GM21515 (cell line): ENCODE measurements at regions not wholly inside any gene's neighbourhood (a gene's known extent, or its start where the extent isn't known, plus 50 kb on each side); places are given as distances from the start of the nearest gene placed in this dataset.
"Not testable (repeated sequence)": the region's sequence is repeated elsewhere in the genome, so short reads cannot be mapped to it uniquely, and the experiment has no call there.

Experiments
- ATAC-seq: cut with Tn5 transposase; IDR thresholded peaks from one replicate; pipeline ENCODE4 v1.9.1; 2021; ENCODE audit not compliant: unreplicated experiment

DNA sequence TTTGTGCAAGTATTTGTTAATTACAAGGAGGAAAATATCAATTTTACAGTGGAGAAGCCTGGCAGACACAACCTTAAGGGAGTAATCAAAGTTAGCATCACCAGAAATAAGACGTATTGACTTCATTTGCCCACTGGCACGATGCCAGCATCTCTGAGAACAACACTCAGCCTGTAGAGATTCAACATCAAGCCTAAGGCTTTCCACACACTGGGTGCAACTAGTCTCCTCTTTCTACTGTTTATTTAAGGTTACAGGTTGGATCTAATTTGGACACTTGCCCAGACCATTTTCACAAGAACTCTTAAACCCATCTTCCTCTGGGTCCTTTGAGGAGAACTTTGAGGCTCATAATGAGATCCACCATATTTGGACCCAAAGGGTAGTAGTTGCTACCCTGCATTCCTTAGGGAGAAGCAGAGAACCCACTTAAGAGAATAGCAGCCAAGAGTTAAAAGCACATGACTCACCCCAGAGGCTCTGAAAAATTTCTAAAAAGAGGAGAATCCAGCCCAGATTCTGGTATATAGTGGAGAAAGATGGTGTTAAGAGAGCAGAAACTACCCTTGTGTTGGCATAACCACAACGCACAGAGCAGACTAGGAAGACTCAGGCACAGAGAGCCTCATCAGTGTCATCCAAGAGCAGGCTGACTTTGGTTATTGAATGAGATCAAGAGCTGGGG is 97.3 kb downstream of the CCDC71L start:
- no peak for ATAC-seq

DNA sequence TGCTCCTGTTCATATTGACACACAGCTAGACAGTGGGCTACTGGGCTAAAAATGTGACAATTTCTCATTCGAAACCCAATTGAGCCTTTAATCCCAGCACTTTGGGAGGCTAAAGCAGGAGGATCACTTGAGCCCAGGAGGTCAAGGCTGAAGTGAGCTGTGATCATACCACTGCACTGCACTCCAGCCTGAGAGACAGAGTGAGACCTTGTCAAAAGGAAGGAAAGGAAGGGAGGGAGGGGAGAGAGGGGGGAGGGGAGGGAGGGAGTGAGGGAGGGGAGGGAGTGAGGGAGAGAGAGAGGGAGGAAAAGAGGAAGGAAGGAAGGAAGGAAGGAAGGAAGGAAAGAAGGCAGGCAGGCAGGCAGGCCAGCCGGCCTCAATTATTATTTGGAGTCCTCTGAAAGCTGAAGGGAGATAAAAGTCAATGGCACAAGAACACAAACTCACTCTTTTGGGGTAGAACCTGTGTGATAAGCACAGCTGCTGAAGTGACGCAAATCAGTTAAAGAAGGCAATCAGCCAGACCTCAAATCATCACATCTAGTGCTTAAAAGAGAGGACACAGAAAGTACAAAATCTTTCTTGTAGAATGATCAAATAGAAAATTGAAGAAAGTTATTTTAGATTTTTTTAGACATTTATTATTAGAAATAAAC is 98.1 kb downstream of the CCDC71L start:
- ATAC-seq: no peak

DNA sequence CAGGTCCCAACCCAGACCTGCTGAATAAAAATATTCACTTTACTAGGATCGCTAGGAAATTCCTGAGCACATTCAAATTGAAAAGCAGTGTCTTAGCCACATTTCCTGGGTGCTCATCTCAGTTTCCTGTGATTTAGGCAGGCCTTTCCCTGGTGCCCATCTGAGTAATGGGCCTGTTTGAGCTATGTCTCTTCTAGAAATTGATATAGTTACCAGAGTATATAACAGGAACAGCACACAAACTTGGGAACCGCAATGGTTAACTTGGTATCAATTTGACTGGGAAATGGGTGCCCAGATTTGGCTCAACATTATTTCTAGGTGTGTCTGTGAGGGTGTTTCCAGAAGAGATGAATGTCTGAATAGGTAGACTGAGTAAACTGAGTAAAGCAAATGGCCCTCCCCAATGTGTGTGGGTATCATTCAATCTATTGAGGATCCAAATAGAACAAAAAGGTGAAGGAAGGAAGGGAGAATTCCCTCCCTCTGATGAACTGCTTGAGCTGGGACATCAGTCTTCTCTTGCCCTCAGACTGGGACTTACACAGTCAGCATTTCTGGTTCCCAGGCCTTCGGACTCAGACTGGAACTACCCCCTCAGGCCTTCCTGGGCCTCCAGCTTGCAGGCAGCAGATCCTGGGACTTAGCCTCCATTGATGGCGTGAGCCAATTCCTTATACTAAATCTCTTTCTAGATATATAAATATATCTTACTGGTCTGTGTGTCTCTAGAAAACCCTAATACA is 99.1 kb downstream of the CCDC71L start:
- no peak for ATAC-seq

DNA sequence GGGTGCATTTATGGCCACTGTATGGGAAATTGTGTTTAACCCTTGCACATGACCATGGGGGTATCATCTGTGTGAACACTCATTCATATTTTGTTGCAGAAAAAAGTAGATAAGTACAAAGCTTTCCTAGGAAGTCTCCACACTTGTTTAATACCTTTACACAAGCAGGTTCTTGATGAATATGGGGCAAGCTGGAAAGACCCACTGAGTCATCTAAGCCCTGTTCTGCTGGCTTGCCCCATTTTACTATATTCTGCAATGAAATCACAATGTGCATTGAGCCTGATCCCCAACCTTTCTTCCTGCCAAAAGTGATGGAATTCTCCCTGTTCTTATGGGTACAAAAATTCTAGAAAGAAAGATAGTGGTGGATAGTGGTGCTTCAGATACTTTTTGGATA is 99.8 kb downstream of the CCDC71L start:
- no peak for ATAC-seq

DNA sequence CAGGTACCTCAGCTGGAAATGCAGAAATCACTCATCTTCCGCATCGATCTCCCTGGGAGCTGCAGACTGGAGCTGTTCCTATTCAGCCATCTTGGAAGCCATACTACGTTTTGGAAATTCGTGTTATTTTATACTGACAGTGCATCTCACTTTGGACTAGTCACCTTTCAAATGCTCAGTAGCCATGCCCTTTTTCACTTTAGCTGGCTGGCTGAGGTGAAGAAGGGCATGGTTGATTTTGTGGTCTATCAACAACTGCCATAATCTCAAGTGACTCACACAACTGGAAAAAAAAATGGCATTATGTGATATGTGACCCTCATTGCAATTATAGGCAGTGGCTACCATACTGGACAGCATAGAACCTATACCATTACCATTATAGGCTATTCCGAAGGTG is 100.5 kb downstream of the CCDC71L start:
- ATAC-seq: no peak

DNA sequence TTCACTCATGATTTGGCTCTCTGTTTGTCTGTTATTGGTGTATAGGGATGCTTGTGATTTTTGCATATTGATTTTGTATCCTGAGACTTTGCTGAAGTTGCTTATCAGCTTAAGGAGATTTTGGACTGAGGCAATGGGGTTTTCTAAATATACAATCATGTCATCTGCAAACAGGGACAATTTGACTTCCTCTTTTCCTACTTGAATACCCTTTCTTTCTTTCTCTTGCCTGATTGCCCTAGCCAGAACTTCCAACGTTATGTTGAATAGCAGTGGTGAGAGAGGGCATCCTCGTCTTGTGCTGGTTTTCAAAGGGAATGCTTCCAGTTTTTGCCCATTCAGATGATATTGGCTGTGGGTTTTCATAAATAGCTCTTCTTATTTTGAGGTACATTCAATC is 104.7 kb downstream of the CCDC71L start:
- not testable (repeated sequence) for ATAC-seq

DNA sequence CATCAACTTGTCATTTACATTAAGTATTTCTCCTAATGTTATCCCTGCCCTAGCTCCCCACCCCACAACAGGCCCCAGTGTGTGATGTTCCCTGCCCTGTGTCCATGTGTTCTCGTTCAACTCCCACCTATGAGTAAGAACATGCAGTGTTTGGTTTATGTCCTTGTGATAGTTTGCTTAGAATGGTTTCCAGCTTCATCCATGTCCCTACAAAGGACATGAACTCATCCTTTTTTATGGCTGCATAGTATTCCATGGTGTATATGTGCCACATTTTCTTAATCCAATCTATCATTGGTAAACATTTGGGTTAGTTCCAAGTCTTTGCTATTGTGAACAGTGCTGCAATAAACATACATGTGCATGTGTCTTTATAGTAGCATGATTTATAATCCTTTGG is 106.3 kb downstream of the CCDC71L start:
- not testable (repeated sequence) for ATAC-seq

DNA sequence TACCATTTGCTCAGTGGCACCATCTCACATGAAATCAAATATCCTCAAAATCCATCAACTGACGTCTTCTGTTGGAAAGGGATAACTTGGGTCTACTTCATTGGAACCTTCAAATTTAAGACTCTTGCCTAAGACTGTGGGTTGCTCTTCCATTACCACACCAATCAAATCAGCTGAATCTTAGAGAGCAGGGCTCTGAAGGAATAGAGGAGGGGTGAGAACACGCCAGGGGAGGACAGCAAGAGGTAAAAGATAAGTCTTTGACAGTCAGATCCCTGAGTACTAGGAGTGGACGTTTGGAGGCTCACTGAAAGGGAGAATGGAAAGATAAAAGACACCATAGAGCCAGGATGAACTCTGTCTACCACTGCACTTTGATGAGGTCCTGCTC is 107.5 kb downstream of the CCDC71L start:
- no peak for ATAC-seq

DNA sequence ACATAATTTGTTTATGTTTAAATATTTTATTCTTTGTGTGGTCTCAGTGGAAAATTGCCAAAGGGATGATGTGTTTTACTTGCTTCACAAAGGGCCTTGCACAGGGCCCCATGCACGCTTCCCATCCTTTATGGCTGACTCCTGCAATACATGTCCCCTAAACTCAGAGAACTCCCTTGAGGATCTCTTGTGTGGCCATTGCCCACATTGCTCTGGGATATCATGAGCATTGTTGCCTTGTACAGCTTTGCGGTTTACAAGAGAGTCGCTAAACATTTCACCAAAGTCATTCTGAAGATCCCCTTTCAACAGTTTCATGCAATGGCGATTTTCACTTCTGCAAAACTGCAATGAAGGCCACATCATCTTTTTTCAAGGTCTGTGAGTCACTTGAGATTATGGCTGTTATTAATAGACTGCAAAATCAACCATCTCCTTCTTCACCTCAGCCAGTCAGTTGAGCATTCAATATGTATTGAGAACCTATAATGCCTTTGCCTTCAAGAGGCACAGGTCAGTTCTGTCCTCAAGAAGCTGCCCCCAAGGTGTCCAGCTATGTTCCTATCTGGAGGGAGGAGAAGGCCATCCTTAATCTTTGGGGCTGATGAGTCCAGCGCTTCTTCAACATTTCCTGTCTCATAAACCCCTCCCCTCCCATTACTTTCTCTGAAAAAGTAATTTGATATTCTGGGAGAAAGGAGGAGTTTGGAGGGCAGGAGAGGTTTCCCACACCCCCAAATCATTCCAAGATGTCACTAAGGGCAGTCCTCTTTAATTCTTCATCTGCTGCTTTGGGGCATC is 108.1 kb downstream of the CCDC71L start:
- ATAC-seq: peak; percentile 99

DNA sequence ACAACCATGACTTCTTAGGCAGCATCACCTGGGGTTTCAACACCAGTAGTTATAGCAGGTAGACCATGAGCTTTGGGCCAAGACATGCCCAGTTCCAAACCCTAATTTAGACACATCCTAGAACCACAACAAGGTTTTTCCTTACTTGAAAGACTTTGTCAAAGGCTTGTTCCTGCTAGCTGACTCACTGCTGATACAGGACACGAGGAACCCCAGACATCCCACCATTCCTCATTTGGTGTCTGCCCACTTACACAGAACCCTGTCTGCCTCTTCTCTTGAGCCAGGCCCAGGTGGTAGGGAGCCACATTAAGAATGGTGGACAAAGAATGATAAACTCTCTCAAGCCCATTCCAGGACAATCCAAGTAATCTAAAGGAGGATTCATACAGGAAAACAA is 109.0 kb downstream of the CCDC71L start:
- no peak for ATAC-seq

DNA sequence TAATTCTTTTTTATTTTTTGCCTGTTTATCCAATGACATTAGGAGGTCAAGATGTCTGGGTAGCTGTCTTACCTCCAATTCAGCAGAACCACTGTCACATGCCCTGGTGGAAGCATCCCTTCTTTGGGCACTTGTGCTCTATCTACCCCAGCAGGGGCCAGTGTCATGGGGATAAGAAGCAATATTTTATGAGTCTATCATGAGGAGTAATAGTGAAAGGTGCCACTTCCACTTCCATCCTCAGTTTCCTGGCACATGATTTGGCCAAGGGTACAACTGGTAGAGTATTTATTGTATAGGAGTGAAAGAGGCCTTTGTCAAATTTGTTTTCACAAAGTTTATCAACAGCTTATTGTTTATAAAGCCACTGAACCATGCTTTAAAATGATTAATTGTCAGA is 112.5 kb downstream of the CCDC71L start:
- ATAC-seq: no peak

DNA sequence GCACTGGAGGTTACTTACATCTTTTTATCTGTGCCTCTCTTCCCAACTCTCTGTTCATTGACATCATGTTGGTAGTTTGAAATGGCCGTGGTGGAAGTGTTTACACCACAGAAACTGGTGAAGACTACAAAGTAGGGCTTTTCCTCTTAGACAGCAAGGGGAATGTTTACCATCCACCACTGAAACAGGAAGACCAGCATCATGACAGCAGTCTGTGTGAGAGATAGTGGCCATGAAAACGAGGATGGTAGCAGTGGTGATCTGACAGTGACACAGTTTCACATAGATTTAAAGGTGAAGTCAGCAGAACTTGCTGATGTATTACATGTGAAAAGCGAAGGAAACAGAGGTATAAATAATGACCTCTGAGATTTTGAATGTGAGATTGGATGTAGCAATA is 115.7 kb downstream of the CCDC71L start:
- ATAC-seq: no peak

DNA sequence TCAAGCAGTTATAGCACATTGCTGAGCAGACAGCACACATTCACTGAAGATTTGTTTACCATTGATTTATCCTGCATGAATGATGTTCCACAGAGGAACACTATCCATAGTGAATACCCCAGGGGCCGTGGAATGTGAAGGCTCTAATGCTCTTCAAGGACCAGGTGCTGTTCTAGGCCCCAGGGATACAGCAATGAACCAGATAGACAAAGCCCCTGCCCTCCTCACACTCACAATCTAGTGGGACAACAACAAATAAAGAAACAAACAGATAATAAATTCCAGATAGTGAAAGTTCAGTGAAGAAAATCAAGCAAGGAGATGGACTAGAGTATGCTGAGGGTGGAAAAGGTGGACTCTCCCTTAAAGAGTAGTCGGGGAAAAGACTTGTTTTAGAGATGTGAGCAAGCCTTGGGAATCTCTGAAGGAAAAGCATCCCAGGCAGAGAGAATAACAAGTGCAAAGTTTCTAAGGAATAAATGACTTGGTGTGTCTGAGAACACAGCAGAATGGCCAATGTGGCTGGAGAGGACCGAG is 117.7 kb downstream of the CCDC71L start:
- no peak for ATAC-seq

DNA sequence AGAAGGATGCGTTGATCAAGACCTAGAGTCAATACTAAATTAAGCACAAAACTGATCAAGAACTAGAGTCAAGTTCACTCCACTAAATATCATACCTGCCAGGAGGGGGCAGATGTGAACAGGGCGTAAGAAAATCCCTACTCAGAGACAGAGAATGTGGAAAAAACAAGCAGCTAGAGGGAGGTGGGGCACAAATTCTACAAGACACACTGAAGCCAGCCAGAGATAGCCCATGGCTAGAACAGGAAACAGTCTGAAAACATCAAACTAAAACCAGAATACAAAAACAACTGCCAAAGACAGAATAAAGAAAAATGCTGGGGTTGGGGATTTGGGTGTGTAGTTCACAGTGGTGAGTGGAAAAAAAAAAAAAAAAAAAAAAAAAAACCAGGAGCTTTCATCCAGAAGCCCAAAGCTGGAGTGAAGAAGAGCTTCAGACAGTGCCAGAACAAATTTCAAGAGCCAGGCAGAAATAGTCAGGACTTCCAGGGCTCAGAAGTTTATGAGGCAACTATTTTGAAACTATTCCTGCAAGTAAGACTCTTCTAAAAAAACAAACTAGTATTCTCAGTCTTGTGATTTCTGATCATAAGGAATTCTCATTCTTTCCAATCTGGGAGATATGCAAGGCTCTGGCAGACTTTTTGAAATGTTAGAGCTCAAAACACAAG is 118.3 kb downstream of the CCDC71L start:
- peak; percentile 73 for ATAC-seq

DNA sequence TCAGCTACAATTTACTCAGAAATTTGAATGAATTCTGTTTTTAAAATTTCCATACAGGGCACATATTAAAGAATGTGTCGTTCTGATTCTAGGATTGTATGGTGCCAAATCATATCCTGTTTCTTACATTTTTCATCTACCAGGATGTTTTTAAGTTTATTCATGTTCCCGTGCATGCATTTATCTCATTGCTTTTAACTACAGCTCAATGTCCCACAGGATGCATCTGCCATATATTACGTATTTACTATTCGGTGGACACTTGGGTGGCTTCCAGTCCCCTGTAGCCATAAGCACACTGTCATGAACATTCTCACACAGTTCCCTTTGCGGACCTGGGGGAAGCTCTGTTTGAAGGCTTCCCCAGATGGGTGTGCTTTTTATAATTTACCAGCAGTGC is 122.3 kb downstream of the CCDC71L start:
- ATAC-seq: no peak

DNA sequence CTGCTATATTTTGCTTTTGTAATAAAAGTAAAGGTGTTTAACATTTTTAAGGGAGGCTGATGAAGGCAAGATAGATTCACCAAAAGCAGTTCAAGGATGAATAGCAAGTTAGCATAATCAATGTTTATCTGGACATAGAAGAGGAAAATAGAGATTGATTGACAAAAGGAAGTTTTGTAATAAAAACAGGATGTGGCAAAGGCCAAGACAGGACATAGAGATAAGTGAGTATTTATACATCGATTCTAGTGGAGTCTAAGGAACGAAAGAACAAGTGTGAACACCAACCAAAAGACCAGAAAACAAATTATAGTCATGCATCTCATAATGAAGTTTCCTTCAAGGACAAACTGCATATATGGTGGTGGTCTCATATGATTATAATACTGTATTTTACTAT is 123.8 kb downstream of the CCDC71L start:
- no peak for ATAC-seq

DNA sequence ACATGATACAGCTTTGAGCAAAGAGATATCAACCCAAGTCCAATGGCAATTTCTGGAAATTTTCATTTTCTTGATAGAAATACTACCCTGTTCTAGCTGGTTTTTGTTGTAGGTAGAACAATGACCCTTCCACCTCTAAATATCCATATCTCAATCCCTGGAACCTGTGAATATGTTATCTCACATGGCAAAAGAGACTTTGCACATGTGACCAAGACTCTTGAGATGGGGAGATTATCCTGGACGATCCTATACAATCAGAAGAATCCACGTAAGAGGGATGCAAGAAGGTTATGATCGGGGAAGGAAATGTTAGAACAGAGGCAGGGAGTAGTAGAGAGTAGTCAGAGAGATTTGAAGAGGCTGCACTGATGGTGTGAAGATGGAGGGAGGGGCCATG is 124.9 kb downstream of the CCDC71L start:
- ATAC-seq: no peak

DNA sequence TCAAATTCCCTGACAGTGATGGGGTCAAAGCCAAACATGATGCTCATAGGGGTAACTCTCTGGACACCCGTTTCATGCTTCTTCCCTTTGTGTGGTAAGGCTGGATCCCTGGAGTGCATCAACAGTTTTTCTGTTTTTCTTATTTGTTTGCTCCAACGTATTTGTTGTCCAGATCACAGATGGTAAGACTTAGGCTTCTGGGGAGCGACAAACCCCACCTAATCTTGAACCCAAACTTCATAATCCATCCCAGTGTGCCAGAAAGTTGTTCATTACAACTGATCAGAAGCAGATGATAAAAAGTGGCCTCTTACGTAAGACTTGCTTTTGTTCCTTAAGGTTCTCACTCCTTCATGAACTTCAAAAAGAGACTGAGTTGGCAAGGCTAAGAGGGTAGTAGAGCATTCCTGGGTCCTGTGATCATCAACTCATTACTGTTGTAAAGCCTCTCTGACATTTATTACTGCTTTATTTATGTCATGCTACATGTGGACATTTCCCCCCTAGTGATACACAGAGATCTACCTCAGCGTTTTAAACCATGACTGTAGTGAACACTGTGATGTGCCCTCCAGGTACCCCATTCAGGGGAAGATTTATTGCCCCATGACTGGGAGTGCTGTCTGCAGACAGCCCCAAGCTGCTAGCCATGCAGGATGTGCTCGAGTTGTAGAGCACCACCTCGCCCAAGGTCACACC is 125.6 kb downstream of the CCDC71L start:
- no peak for ATAC-seq

DNA sequence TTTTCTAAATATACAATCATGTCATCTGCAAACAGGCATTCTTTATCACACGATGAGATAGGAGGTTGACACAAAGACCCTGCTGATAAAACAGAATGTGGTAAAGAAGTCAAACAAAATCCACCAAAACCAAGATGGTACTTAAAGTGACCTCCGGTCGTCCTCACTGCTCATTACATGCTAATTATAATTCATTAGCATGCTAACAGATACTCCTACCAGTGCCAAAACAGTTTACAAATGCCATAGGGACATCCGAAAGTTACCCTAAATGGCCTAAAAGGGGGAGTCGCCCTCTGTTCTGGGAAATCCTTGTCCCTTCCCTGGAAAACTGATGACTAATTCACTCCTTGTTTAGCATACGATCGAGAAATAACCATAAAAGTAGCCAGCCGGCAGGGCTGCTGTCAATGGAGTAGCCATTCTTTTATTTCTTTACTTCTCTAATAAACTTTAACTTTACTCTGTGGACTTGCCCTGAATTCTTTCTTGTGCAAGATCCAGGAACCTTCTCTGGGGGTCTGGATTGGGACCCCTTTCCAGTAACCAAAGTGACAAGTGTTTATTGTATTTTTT is 126.6 kb downstream of the CCDC71L start:
- no peak for ATAC-seq

DNA sequence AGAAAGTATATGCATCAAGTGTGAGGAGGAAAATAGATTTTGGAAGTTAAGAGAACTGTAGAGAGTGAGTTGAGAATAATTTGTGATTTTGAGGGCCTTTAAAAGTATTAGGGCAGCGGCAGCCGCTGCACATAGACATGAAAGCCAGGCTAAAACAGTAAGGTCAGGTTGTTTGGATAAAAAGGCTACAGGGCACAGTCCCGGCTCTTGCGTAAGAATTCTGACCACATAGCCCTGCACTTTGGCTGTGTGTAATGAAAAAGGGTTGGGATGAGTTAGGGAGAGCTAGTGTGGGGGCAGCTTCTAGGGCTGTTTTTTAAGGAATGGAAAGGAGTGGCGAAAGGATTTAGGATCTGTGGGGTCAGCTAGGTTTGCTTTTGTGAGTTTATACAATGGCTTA is 130.8 kb downstream of the CCDC71L start:
- ATAC-seq: not testable (repeated sequence)
